DND-41 (cell line): ENCODE measurements at regions not wholly inside any gene's neighbourhood (a gene's known extent, or its start where the extent isn't known, plus 50 kb on each side); places are given as distances from the start of the nearest gene placed in this dataset.

Source experiments
- EZH2 ChIP-seq: IDR thresholded peaks from 3 replicates; pipeline ENCODE4 v1.6.1; 2012; ENCODE audit warnings: borderline replicate concordance, low read depth, mild to moderate bottlenecking, moderate library complexity, low read length, inconsistent platforms; ENCODE audit not compliant: severe bottlenecking
- TF ChIP-seq, protein P1 (sequence below): IDR thresholded peaks from 2 replicates; pipeline ENCODE4 v1.5.1; 2012; ENCODE audit warnings: borderline replicate concordance, low read length, moderate library complexity, mild to moderate bottlenecking; ENCODE audit not compliant: poor library complexity, severe bottlenecking; ENCODE audit errors: extremely low read depth

DNA sequence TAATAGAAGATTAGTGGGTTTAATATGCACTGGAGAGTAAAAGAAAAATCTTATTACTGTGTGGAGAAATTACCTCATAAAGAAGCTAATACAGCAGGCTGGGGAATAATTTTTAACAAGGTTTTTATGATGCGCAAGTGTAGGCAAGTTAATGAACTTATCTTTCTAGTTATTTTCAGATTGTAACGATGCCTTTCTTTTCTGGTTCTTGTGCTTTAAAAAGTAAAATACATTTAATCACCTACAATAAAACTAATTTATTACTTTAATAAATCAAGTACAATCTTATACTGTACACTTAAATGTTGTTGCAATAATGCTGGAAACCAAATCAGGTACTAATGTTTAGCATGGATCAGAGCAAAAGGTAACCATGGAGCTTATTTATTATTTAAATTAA, 266.6 kb downstream of the ZIC1 start:
- TF ChIP-seq, protein P1, sequence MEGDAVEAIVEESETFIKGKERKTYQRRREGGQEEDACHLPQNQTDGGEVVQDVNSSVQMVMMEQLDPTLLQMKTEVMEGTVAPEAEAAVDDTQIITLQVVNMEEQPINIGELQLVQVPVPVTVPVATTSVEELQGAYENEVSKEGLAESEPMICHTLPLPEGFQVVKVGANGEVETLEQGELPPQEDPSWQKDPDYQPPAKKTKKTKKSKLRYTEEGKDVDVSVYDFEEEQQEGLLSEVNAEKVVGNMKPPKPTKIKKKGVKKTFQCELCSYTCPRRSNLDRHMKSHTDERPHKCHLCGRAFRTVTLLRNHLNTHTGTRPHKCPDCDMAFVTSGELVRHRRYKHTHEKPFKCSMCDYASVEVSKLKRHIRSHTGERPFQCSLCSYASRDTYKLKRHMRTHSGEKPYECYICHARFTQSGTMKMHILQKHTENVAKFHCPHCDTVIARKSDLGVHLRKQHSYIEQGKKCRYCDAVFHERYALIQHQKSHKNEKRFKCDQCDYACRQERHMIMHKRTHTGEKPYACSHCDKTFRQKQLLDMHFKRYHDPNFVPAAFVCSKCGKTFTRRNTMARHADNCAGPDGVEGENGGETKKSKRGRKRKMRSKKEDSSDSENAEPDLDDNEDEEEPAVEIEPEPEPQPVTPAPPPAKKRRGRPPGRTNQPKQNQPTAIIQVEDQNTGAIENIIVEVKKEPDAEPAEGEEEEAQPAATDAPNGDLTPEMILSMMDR: no peak
- TF ChIP-seq EZH2: no peak
